Astrocyte of the cerebellum (primary cell): ENCODE measurements at regions not wholly inside any gene's neighbourhood (a gene's known extent, or its start where the extent isn't known, plus 50 kb on each side); places are given as distances from the start of the nearest gene placed in this dataset.

Experiments
- DNase-seq: peaks from one replicate; pipeline ENCODE4 v3.0.0-alpha.2; 2011; ENCODE audit warnings: low read depth
- H3K4me3 ChIP-seq: 2 replicates; pipeline ENCODE4 v1.5.1; 2011; ENCODE audit warnings: mild to moderate bottlenecking, low read depth, low read length, moderate library complexity
- in situ Hi-C: cut with HindIII; loops from 2 replicates; pipeline ENCODE4 v1.10.0; 2017; ENCODE audit warnings: low sequenced_read_pairs
- TF ChIP-seq, protein P1 (sequence below): IDR thresholded peaks from 2 replicates; pipeline ENCODE4 v1.5.1; 2012; ENCODE audit warnings: low read length, low read depth, moderate library complexity, mild to moderate bottlenecking; ENCODE audit errors: missing control alignments

DNA sequence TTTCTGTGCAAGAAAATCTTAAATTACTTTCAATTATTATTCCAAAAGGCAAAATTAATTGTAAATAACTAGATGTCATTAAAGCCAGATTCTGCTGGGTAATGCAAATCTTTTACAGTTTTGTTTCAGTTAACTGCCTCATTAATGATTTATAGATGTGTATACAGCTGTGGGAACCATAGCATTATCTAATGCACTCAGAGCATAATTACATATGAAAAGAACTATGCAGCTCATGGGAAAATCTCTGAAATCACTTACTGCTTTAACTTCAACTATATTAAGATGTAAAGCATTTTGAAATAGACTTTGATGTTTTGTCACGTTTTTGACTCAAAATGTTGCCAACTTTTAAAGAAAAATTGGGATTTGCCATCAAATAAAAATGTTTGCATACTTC, 630.3 kb upstream of the KLHL4 start:
- TF ChIP-seq, protein P1, sequence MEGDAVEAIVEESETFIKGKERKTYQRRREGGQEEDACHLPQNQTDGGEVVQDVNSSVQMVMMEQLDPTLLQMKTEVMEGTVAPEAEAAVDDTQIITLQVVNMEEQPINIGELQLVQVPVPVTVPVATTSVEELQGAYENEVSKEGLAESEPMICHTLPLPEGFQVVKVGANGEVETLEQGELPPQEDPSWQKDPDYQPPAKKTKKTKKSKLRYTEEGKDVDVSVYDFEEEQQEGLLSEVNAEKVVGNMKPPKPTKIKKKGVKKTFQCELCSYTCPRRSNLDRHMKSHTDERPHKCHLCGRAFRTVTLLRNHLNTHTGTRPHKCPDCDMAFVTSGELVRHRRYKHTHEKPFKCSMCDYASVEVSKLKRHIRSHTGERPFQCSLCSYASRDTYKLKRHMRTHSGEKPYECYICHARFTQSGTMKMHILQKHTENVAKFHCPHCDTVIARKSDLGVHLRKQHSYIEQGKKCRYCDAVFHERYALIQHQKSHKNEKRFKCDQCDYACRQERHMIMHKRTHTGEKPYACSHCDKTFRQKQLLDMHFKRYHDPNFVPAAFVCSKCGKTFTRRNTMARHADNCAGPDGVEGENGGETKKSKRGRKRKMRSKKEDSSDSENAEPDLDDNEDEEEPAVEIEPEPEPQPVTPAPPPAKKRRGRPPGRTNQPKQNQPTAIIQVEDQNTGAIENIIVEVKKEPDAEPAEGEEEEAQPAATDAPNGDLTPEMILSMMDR = no peak
- in situ Hi-C loops = no loop called here
- H3K4me3 ChIP-seq = no peak overlapping the region
- DNase-seq = no peak

DNA sequence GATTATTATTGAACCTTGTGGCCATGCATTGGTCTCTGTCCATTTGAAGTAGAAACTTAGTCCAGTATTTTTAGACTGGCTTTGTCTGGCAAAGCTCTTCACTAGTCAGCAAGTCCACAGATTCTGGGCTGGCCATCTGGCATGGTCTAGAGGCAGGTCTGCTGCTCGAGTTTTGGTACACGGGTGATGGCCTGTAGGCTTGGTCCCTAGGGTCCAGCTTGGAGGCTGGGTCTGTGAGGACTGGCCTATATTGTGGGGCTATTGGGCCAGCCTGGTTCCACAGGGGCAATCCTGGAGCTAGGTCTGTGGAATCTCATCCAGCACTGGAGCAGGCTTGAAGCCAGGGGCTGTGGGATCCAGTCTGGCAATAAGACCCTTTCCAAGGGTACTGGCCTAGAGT, 607.6 kb upstream of the KLHL4 start:
- TF ChIP-seq, protein P1 = no peak
- in situ Hi-C loops = no loop called here
- no peak for DNase-seq
- no peak overlapping the region for H3K4me3 ChIP-seq

DNA sequence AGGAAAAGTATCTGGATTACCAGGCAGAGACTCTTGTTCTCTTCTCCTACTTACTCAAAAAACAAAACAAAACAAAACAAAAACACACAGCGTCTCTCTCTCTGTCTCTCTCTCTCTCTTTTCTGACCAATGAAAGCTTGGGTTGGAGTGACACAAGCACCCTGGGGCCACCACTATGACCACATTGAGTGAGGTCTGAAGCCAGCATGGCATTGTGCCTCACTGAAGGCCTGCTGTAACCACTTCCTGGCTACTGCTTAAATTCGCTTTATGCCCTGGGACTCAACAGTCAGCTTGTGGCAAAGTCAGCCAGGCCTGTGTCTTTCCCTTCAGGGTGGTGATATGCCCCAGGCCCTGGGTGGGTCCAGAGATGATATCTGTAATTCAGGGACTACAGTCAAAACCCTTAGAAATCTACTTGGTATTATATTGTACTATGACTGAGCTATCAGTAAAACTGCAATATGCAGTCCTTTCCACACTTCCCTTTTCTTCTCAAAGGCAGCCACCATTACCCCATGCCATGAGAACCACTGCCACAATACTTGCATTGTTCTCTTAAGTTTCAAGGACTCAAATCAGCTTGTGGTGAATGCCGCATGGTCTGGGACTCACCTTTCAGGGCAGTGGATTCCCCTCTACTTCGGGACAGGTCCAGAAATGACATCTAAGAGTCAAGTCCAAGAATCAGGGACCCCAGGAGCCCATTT, 606.8 kb upstream of the KLHL4 start:
- no peak for DNase-seq
- TF ChIP-seq, protein P1 = no peak
- no peak overlapping the region for H3K4me3 ChIP-seq
- in situ Hi-C loops = no loop called here

DNA sequence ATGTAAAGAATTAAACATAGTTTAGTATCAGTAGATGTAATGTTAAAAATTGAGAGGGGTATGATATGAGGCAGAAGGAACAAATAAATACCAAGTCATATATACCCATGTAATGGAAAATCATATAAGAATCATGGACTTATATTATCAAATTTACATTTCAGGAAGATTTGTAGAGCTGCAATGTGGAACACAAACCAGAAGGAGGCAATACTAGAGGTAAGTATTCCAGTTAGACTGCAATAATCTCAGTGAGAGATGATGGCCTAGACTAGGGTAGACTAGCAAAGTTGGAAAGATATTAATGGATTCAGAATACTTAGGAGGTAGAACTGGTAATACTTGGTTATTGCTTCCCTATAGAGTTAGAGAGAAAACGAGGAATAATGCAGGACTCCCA, 603.0 kb upstream of the KLHL4 start:
- no peak for DNase-seq
- no peak overlapping the region for H3K4me3 ChIP-seq
- TF ChIP-seq, protein P1 = no peak
- in situ Hi-C loops = no loop called here

DNA sequence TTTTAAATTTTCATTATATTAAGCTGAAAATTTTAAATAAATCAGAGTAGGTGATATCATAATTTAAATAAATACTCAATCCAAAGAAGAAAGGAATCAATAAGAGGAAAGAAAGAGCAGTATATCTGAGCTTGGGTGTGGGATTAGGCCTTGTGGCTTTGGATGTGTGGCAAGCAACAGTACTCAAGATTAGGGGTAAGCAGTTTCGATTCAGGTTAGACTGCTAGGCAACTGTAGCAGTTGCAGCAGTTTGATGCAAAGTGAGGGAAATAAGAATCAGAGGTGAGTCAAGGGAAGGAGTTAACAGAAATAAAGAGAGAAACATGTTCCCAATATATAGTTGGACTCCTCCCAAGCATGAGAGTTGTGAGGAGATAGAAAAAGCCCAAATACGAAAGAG, 599.6 kb upstream of the KLHL4 start:
- H3K4me3 ChIP-seq = no peak overlapping the region
- TF ChIP-seq, protein P1 = no peak
- DNase-seq = no peak
- in situ Hi-C loops = no loop called here

DNA sequence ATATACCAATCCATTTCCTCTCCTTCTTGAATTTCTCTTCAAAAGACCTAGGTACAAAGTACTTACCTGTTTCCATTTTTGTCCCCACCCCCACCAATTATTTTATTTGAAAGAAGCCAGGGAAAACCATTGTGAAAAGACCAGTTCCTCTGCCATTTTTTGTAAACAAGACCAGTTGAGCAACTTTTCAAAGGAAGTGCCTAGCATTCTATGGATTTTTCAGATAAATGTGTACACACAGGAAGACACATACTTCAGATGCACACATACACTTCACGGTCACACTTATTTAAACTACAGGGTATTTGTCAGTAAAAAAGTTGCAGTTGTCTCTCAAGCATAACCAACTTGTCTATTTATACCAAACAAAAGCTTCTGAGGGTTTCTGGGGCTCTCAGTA, 587.2 kb upstream of the KLHL4 start:
- H3K4me3 ChIP-seq = no peak overlapping the region
- TF ChIP-seq, protein P1 = no peak
- DNase-seq = no peak
- in situ Hi-C loops = no loop called here
